ENCODE measurements at regions not wholly inside any gene's neighbourhood (a gene's known extent, or its start where the extent isn't known, plus 50 kb on each side); places are given as distances from the start of the nearest gene placed in this dataset.
"Not testable (repeated sequence)": the region's sequence is repeated elsewhere in the genome, so short reads cannot be mapped to it uniquely, and the experiment has no call there.

- no peak for DNase-seq
These were observed 84.1 kb upstream of the MED13L start for GRCh38 chr12:116361414-116362223.

- DNase-seq: no peak
These were observed 87.6 kb upstream of the MED13L start for GRCh38 chr12:116365114-116365513.

- DNase-seq: no peak
These were observed 88.3 kb upstream of the MED13L start for GRCh38 chr12:116365606-116366455.

- DNase-seq: peak; percentile 96
These were observed 88.9 kb upstream of the MED13L start for GRCh38 chr12:116366456-116366776.

GRCh38 chr12:116366824-116367223 lies 89.3 kb upstream of the MED13L start:
- DNase-seq: no peak

- DNase-seq: no peak
These were observed 91.0 kb upstream of the MED13L start for GRCh38 chr12:116368196-116369194.

- DNase-seq: no peak
These were observed 92.5 kb upstream of the MED13L start for GRCh38 chr12:116370004-116370404.

GRCh38 chr12:116370886-116371580 lies 93.5 kb upstream of the MED13L start:
- no peak for DNase-seq

- DNase-seq: no peak
These were observed 95.3 kb upstream of the MED13L start for GRCh38 chr12:116372815-116373214.

- DNase-seq: no peak
These were observed 96.2 kb upstream of the MED13L start for GRCh38 chr12:116373572-116374206.

- no peak for DNase-seq
These were observed 96.7 kb upstream of the MED13L start for GRCh38 chr12:116374207-116374606.

- no peak for DNase-seq
These were observed 97.9 kb upstream of the MED13L start for GRCh38 chr12:116375278-116375842.

GRCh38 chr12:116376354-116377193 lies 99.1 kb upstream of the MED13L start:
- DNase-seq: no peak

GRCh38 chr12:116377194-116377571 lies 99.7 kb upstream of the MED13L start:
- not testable (repeated sequence) for DNase-seq

GRCh38 chr12:116378002-116378401 lies 100.5 kb upstream of the MED13L start:
- DNase-seq: no peak

- DNase-seq: no peak
These were observed 102.6 kb upstream of the MED13L start for GRCh38 chr12:116380108-116380507.

GRCh38 chr12:116380740-116381139 lies 103.2 kb upstream of the MED13L start:
- not testable (repeated sequence) for DNase-seq

GRCh38 chr12:116381240-116381743 lies 103.8 kb upstream of the MED13L start:
- DNase-seq: no peak

- no peak for DNase-seq
These were observed 104.5 kb upstream of the MED13L start for GRCh38 chr12:116381744-116382685.
